K562 (cell line): ENCODE measurements at regions not wholly inside any gene's neighbourhood (a gene's known extent, or its start where the extent isn't known, plus 50 kb on each side); places are given as distances from the start of the nearest gene placed in this dataset.
A peak's percentile ranks its signal among the peaks of the same experiment; 100 is the strongest.

ENCODE experiments used
- C11orf30 ChIP-seq: fragments of 450-650 bp; IDR thresholded peaks from 2 replicates; pipeline ENCODE4 v1.6.1; 2016; ENCODE audit warnings: low read depth, mild to moderate bottlenecking
- CBX3 ChIP-seq, 2 experiments: IDR thresholded peaks; 1 replicate in 1 of 2; 2 replicates in 1 of 2; pipeline ENCODE4 v1.6.1; 2012; ENCODE audit warnings: inconsistent platforms in 2 of 2, low read length in 2 of 2, borderline replicate concordance in 1 of 2, control low read depth in 1 of 2
- CCNT2 ChIP-seq: IDR thresholded peaks from 2 replicates; pipeline ENCODE4 v1.6.1; 2011; ENCODE audit warnings: borderline replicate concordance, low read depth, mild to moderate bottlenecking, moderate library complexity, mixed read lengths, low read length; ENCODE audit not compliant: insufficient read length; ENCODE audit errors: extremely low read depth
- CEBPG ChIP-seq, 3 experiments: fragments of 200-800 bp in 1 of 3; sonication (Bioruptor generic) in 1 of 3; sonication (generic) in 1 of 3; formaldehyde crosslinking in 1 of 3; IDR thresholded peaks in 2 of 3; conservative IDR thresholded peaks in 1 of 3; 2 replicates each; pipeline versions ENCODE4 v1.6.1 to v1.8.0; 2016 to 2022; ENCODE audit warnings: missing compliant biosample characterization in 2 of 3, missing genetic modification characterization in 2 of 3, mild to moderate bottlenecking in 1 of 3, missing genetic modification reagents in 1 of 3
- CHD2 ChIP-seq: IDR thresholded peaks from 2 replicates; pipeline ENCODE4 v1.6.1; 2011; ENCODE audit warnings: low read depth, low read length
- EHMT2 ChIP-seq: fragments of 450-650 bp; IDR thresholded peaks from 2 replicates; pipeline ENCODE4 v1.6.1; 2018; ENCODE audit warnings: antibody characterized with exemption
- GTF2B ChIP-seq: IDR thresholded peaks from 2 replicates; pipeline ENCODE4 v1.6.1; 2011; ENCODE audit not compliant: insufficient read length; ENCODE audit errors: extremely low read depth
- HEY1 ChIP-seq: fragments of 250-450 bp; sonication (Bioruptor Pico); IDR thresholded peaks from 2 replicates; pipeline ENCODE4 v1.5.0; 2020; ENCODE audit warnings: mild to moderate bottlenecking, moderate library complexity, borderline replicate concordance
- KDM2B ChIP-seq: fragments of 250-450 bp; sonication (Bioruptor Pico); IDR thresholded peaks from 2 replicates; pipeline ENCODE4 v1.8.0; 2021; ENCODE audit warnings: mild to moderate bottlenecking, moderate library complexity
- NFYB ChIP-seq: IDR thresholded peaks from 2 replicates; pipeline ENCODE4 v1.6.1; 2011; ENCODE audit warnings: mild to moderate bottlenecking, moderate library complexity; ENCODE audit not compliant: insufficient read length; ENCODE audit errors: extremely low read depth
- POLR2H ChIP-seq: IDR thresholded peaks from 2 replicates; pipeline ENCODE4 v1.6.1; 2016; ENCODE audit warnings: missing genetic modification characterization, low read depth, mild to moderate bottlenecking, control low read depth, missing compliant biosample characterization, moderate library complexity
- RBM34 ChIP-seq: fragments of 200-400 bp; formaldehyde crosslinking; IDR thresholded peaks from 2 replicates; pipeline ENCODE4 v1.6.1; 2018; ENCODE audit warnings: low read length, borderline replicate concordance; ENCODE audit not compliant: insufficient read depth
- THRA ChIP-seq: fragments of 450-650 bp; IDR thresholded peaks from 2 replicates; pipeline ENCODE4 v1.6.1; 2017; ENCODE audit warnings: mild to moderate bottlenecking, moderate library complexity
- USF2 ChIP-seq: sonication (generic); formaldehyde crosslinking; IDR thresholded peaks from 2 replicates; pipeline ENCODE4 v1.5.0; 2020; ENCODE audit warnings: missing genetic modification reagents
- YY1 ChIP-seq, 3 experiments: IDR thresholded peaks; 2 replicates each; pipeline ENCODE4 v1.6.1; 2011; ENCODE audit warnings: low read length in 2 of 3, mild to moderate bottlenecking in 2 of 3, moderate library complexity in 2 of 3, borderline replicate concordance in 1 of 3, control low read depth in 1 of 3, low read depth in 1 of 3; ENCODE audit not compliant: insufficient read depth in 3 of 3, insufficient replicate concordance in 2 of 3, control insufficient read depth in 1 of 3, insufficient read length in 1 of 3; ENCODE audit errors: extremely low read depth in 1 of 3
- ZBTB1 ChIP-seq: sonication (generic); formaldehyde crosslinking; IDR thresholded peaks from 2 replicates; pipeline ENCODE4 v1.8.1; 2023; ENCODE audit warnings: missing genetic modification reagents, low read depth, mild to moderate bottlenecking, borderline replicate concordance
- ZNF277 ChIP-seq: fragments of 250-450 bp; sonication (Bioruptor Pico); IDR thresholded peaks from 2 replicates; pipeline ENCODE4 v1.8.0; 2022; ENCODE audit warnings: inconsistent platforms, mild to moderate bottlenecking, moderate library complexity, borderline replicate concordance
- ZNF512 ChIP-seq: IDR thresholded peaks from 2 replicates; pipeline ENCODE4 v1.6.1; 2016; ENCODE audit warnings: missing genetic modification characterization, missing compliant biosample characterization
- ZNF830 ChIP-seq: fragments of 250-450 bp; sonication (Bioruptor Pico); IDR thresholded peaks from 2 replicates; pipeline ENCODE4 v1.5.0; 2021; ENCODE audit warnings: mild to moderate bottlenecking

- no peak for TF ChIP-seq CCNT2
- no peak for TF ChIP-seq RBM34
- TF ChIP-seq ZBTB1 (CRISPR knock-in tag), result no peak
- TF ChIP-seq GTF2B, result no peak
- TF ChIP-seq ZNF830, result no peak
- TF ChIP-seq USF2 (CRISPR knock-in tag), result peak; percentile 97
- TF ChIP-seq POLR2H, result no peak
- TF ChIP-seq HEY1, result no peak
- peak in 1 of 2 experiments; percentile 30; a peak in 1 of 3 replicates for TF ChIP-seq CBX3 (IDR thresholded peaks at IDR 0.05; ENCODE audit: borderline replicate concordance in 1 of 2, low read length in 2 of 2)
- TF ChIP-seq CHD2, result no peak
- TF ChIP-seq ZNF277 (CRISPR knock-in tag), result no peak
- peak; percentile 48 for TF ChIP-seq NFYB
- no peak for TF ChIP-seq KDM2B (CRISPR knock-in tag)
- TF ChIP-seq YY1 (IDR thresholded peaks at IDR 0.05; ENCODE audit: borderline replicate concordance in 1 of 3, control insufficient read depth in 1 of 3, extremely low read depth in 1 of 3, insufficient read depth in 3 of 3, insufficient read length in 1 of 3, insufficient replicate concordance in 2 of 3, low read depth in 1 of 3, low read length in 2 of 3), result no peak
- TF ChIP-seq THRA, result no peak
- no peak for TF ChIP-seq C11orf30
- no peak for TF ChIP-seq CEBPG (CRISPR knock-in tag; IDR thresholded peaks at IDR 0.05)
- 0 out of 4 replicates have a peak, but pooled peaks of 1 of the 2 experiments have one; percentile 33 for TF ChIP-seq CEBPG (tag; conservative IDR thresholded peaks at IDR 0.05 in 1 of 2, IDR thresholded peaks at IDR 0.05 in 1 of 2)
- peak; percentile 27; the same call in 1 of the 2 replicates for TF ChIP-seq EHMT2
- no peak for TF ChIP-seq ZNF512
Observed at GRCh38 chr11:44400431-44400830, 90.5 kb upstream of the ALX4 start (continued).
